GM19397 (cell line): ENCODE measurements at regions not wholly inside any gene's neighbourhood (a gene's known extent, or its start where the extent isn't known, plus 50 kb on each side); places are given as distances from the start of the nearest gene placed in this dataset.

Experiments
- ATAC-seq: cut with Tn5 transposase; IDR thresholded peaks from one replicate; pipeline ENCODE4 v1.9.1; 2021; ENCODE audit warnings: mild to moderate bottlenecking, moderate library complexity; ENCODE audit not compliant: unreplicated experiment

DNA sequence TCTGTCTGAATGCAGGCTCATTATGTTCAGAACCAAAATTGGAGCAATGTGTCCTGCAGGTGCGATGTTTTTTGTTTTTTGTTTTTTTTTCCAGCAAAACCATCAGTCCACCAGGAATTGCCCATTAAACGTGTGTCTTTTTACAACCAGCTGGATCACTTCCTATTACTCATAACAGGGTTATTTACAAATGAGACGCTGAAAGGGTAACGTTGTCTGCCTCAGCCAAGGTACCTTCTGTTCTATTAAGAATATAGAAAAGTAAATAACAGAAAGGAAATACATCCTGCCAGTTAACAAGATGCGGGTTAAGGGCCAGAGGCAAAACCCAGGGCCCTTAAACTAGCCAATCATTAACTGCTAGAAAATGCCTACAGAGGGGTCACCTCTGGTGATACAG is 590.4 kb downstream of the TBC1D4 start:
- no peak for ATAC-seq

DNA sequence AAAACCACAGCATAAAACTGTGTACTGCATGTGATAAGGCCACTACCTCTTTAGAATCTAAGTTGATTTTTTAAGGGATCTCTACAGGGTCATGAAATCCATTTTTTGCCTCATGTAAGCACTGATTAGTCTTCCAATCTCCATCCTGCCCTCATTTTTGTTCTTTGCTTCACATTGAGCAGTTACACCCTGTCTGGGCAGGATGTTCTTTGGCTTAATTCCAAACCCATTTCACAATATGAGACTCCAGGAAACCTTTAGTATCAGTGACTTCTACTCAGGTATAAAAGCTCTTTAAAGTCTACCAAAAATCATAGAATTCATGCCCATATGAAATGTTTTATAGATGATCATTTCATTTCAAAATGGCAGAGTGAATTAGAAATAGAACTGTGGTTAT is 592.6 kb downstream of the TBC1D4 start:
- ATAC-seq = no peak

DNA sequence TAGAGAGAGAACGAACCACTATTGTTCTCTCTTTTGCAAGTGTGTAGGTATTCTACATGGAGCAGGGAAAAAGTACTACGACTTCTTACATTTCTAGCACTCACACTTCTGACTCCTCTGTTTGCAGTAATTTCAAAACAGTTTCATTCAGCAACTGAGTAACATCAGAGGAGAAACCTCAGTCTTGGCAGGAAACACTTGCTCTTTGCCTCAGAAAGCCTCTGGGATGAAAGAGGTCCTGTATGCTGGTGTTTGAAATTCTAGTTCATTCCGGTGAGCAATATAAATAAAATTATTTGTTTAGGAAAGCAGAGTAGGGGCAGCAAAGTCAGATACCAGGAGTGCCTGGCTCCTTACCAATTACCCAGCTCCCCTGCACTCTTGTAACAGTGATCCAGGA is 595.5 kb downstream of the TBC1D4 start:
- ATAC-seq = no peak

- ATAC-seq = no peak
Observed at GRCh38 chr13:74883834-74884233, 598.1 kb downstream of the TBC1D4 start.

DNA sequence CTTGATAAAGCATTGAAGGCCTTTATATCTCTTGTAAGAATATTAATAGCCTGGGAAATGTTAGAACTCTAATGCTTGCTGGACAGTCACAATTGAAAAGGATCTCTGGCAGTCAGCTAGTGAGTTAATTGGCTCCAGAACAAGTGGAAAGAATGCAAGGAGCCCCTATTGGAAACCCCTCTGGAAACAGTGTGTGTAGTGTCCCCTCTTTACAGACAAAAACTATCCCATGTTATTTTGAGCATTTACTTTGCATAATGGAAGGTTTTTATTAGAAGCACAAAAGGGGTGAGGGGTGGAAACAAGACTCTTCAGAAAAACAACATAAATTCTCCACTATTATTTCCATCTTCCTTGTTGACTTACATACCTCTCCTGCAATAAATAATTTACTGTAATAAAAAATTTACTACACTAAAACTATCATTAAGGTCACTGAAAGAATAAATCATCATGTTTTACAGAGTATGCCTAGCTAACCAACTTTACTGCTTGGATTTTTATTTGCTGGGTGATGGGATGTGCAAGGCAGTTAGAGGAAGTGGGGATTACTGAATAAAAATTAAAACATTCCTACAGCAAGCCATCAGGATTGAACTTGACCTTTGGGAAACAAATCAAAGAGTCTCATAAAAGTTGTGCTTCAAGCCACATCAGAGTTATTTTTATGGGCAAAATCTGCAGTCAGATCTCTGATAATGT is 610.4 kb downstream of the TBC1D4 start:
- no peak for ATAC-seq

GRCh38 chr13:74870865-74871264 is 611.1 kb downstream of the TBC1D4 start:
- no peak for ATAC-seq

- ATAC-seq = no peak
Observed at GRCh38 chr13:74869846-74870245, 612.1 kb downstream of the TBC1D4 start.

GRCh38 chr13:74868049-74868448 is 613.9 kb downstream of the TBC1D4 start:
- no peak for ATAC-seq

DNA sequence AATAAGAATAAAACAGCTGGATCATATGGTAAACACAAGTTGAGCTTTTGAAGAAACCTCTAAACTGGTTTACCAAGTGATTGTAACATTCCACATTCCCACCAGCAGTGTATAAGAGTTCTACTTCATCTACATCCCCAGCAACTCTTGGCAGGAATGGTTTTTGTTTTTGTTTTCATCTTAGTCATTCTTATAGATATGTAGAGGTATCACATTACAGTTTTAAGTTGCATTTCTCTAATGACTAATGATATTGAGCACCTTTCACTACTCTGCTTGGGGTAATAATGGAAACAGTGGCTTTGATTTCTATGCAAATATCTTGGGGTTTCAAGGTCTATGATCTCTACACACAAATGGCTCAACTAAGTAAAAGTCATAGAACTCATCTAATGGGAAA is 614.5 kb downstream of the TBC1D4 start:
- ATAC-seq = no peak

- ATAC-seq = no peak
Observed at GRCh38 chr13:74866101-74866500, 615.9 kb downstream of the TBC1D4 start.

GRCh38 chr13:74865656-74866055 is 616.3 kb downstream of the TBC1D4 start:
- ATAC-seq = no peak

DNA sequence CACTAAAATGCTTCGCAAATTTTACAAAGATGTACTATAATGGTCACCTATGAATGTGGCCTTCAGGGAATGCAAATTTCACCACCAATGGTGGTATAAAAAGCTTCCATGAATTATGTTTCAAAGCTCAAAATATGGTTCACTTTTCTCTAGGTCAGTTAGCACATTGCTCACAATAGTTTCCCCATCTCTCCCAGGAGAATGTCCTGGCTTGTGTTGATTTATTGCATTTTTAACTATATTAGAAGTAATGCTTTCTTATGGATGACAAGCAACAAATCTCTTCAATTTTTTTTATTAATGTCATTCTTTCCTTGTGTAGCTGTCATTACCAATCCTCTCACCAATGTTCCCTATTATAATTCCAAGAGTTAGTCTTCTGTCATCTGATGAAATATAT is 621.2 kb downstream of the TBC1D4 start:
- ATAC-seq = no peak

DNA sequence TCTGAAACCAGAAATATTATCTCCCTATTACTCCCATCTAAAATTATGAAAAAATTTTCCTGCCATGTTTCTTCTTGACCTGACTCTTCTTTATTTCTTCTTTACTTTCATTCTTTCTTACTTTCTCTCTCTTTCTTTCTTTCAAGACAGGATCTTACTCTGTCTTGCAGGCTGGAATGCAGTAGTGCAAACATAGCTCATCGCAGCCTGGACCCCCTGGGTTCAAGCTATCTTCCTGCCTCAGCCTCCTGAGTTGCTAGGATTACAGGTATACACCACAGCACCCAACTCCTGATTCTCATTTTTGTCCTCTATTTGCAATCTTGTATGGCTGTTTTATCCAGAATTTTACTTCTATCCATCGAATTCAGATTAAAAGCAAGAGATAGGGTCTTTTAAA is 631.1 kb downstream of the TBC1D4 start:
- ATAC-seq = no peak

DNA sequence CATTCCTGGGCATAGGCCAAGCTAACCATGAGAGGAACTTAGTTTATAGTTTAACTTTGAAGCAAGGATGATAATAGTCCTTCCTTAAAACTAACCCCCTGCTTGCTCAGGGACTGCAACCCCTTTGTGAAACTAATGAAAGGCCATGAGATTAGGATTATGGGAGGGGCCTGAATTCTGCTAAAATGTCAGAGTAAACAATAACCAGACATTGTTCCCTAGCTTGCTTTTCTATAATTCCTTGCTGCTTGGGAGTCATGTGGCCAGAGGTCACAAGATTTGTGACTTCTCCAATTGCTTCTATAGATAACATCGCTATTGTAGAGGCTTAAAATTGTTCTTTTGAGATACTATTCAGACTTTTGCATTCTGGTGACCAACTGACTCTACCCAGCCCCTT is 634.0 kb downstream of the TBC1D4 start:
- ATAC-seq = no peak

- ATAC-seq = no peak
Observed at GRCh38 chr13:74845806-74846205, 636.2 kb downstream of the TBC1D4 start.

DNA sequence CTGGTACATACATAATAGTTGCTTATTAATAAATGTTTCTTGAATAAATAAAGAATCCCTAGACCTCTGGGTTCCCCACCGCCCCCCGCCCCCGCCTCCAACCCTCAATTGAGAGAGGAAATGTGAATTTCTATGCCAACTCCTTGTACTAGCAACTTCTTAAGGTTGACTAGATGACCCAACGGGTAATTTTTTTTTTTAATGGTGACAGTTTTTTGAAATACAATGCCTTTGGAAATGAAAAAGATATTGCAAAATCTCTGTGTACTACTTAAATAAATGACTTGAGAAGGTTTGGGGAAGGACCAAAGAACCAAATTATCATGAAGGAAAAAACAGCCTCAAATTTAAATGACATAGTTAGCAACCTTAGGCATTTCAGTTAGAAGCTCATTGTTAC is 640.3 kb downstream of the TBC1D4 start:
- ATAC-seq = no peak

DNA sequence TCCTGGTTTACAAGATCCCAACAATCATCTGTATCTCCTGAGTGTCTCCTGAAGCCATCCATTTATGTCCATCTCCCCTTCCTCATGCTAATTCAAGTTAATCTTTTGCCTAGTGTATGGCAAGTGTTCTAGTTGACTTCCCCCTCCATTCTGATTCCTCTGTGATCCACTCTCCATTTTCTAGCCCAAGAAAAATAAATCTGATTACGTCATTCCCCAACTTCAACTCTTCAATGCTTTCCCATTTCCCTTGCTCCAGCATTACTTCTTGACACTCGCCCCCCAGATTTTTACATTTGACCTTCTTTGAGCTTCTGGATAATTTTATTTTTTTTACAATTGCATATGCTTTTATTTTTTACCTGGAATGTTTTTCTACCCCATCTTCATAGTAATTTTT is 640.8 kb downstream of the TBC1D4 start:
- ATAC-seq = no peak

DNA sequence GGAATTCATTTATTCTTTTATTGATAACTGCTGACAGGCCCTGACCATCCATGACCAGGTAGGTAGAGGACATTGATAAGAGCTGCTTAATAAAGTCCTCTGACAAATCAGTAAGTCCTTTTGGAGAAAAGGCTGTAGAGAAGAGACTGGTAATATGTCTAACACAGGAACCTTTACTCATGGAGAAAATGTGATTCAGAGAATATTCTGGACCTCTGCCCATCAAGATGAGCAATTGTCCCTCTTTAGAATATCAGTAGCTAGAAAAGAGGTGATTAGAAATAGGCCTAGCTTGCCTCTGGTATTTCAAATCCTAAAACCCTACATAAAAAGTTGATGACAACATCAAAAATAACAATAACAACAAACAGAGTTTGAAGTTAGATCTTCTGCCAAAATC is 642.3 kb downstream of the TBC1D4 start:
- no peak for ATAC-seq

- ATAC-seq = no peak
Observed at GRCh38 chr13:74838096-74838495, 643.9 kb downstream of the TBC1D4 start.

GRCh38 chr13:74836628-74837027 is 645.3 kb downstream of the TBC1D4 start:
- ATAC-seq = no peak

DNA sequence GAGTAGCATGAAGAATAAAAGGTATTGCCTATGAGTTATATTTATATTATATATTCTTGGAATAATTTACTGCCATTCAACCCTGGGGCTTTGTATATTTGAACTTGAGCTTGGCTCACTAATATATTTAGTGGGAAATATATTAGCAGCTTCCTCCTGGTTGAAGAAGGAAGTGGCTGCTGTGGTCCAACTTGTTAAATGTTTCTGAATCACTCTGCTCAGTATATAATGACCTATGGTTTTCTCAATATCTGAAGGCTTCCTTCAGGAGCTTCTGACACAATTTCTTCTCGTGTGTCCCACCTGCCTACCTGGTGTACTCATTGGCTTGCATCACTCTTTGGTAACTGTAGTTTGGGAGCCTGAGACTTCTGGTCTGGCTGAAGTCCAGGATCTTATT is 646.4 kb downstream of the TBC1D4 start:
- no peak for ATAC-seq

- no peak for ATAC-seq
Observed at GRCh38 chr13:74825938-74826246, 656.1 kb downstream of the TBC1D4 start.

DNA sequence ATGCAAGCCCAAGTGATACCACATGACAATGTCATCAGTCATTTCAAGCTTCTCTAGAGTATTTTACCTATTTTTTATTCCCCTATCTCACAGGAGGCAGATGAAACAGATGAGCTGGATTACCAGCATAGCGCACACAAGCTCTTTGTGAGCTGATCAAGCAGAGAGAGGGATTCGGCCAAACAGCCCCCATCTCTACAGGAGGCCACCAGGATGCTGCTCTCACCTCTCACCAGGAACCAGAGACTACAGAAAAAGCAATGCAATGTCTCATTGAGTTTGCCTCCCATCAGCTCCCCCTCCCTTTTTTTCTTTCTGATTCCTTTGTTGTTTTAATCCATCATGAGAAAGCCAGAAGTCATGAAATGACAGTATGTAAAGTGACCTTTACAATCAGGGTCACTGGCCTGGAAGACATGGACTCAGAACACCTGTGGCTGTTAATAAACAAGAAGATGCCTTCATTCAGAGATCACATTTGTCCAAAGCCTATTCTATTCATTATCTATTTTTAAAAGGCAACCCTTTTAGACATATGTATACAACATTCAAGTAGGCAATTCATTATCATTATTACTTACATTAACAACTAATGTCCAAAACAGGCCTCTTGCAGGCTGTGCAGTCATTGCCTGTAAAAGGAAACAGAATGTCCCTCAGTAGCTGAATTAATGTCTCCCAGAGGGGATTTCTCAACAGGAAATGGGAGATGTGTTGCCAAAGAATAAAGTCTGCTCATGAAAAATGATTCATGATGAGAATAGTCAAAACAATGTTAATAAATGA is 656.6 kb downstream of the TBC1D4 start:
- ATAC-seq = no peak
